Breast epithelium (tissue), 3 donors: ENCODE measurements at regions not wholly inside any gene's neighbourhood (a gene's known extent, or its start where the extent isn't known, plus 50 kb on each side); places are given as distances from the start of the nearest gene placed in this dataset.

Experiments
- CTCF ChIP-seq, 3 donors: fragments of 450-650 bp; IDR thresholded peaks; one replicate each; pipeline ENCODE4 v1.5.1; 2016 to 2017; ENCODE audit warnings: antibody characterized with exemption in 3 of 3, mild to moderate bottlenecking in 3 of 3, moderate library complexity in 3 of 3
- POLR2A ChIP-seq: fragments of 450-650 bp; IDR thresholded peaks from one replicate; pipeline ENCODE4 v1.6.1; 2016; ENCODE audit warnings: antibody characterized with exemption, mild to moderate bottlenecking, moderate library complexity

- TF ChIP-seq POLR2A (no peak), CTCF (IDR thresholded peaks at IDR 0.05) (no peak)
These were observed 69.0 kb upstream of the CCDC80 start for GRCh38 chr3:112709911-112710310.
